Heart left ventricle (tissue), 16 donors: ENCODE measurements at regions not wholly inside any gene's neighbourhood (a gene's known extent, or its start where the extent isn't known, plus 50 kb on each side); places are given as distances from the start of the nearest gene placed in this dataset.

Experiments
- ATAC-seq, 4 donors: fragments of 200-7000 bp; cut with Tn5 transposase; one replicate each; pipeline ENCODE4 v1.9.1; 2020 to 2022; ENCODE audit warnings: moderate library complexity in 4 of 4, mild to moderate bottlenecking in 3 of 4, moderate number of reproducible peaks in 1 of 4
- DNase-seq, 5 donors: peaks; one replicate each; pipeline ENCODE4 v3.0.0-alpha.2; 2020
- H3K27ac ChIP-seq, 12 donors: fragments of 200-600 bp; sonication (generic) in 4 of 12; one replicate each; pipeline versions ENCODE4 v1.5.0 to v1.8.0; 2016 to 2022; ENCODE audit warnings: mild to moderate bottlenecking in 2 of 12
- H3K27me3 ChIP-seq, 9 donors: fragments of 200-600 bp; sonication (generic) in 2 of 9; one replicate each; pipeline versions ENCODE4 v1.5.1 to v1.8.0; 2016 to 2022; ENCODE audit warnings: mild to moderate bottlenecking in 3 of 9
- H3K36me3 ChIP-seq, 9 donors: fragments of 200-600 bp; sonication (generic) in 2 of 9; one replicate each; pipeline versions ENCODE4 v1.5.0 to v1.8.0; 2018 to 2022; ENCODE audit warnings: mild to moderate bottlenecking in 2 of 9
- H3K4me1 ChIP-seq, 12 donors: fragments of 200-600 bp; sonication (generic) in 4 of 12; one replicate each; pipeline versions ENCODE4 v1.5.0 to v1.8.0; 2016 to 2022; ENCODE audit warnings: mild to moderate bottlenecking in 3 of 12
- H3K4me3 ChIP-seq, 12 donors: fragments of 200-600 bp; sonication (generic) in 4 of 12; one replicate each; pipeline versions ENCODE4 v1.5.0 to v1.8.0; 2017 to 2022; ENCODE audit warnings: mild to moderate bottlenecking in 9 of 12, moderate library complexity in 4 of 12
- H3K9me3 ChIP-seq, 12 donors: fragments of 200-600 bp; sonication (generic) in 4 of 12; one replicate each; pipeline versions ENCODE4 v1.5.0 to v1.8.0; 2016 to 2022; ENCODE audit warnings: mild to moderate bottlenecking in 1 of 12
- POLR2A ChIP-seq, 2 donors: fragments of 450-650 bp; IDR thresholded peaks; one replicate each; pipeline ENCODE4 v1.6.1; 2017; ENCODE audit warnings: antibody characterized with exemption in 2 of 2, mild to moderate bottlenecking in 2 of 2, moderate library complexity in 2 of 2
- WGBS, 4 donors: extraction: QIAGEN DNeasy Blood & Tissue Kit in 2 of 4; methylation state at CpG; one replicate each; pipeline versions ENCODE4 v1.1.5 to v1.1.7; 2013 to 2018; 5-methylcytosine and 5-hydroxymethylcytosine counted together
- intact Hi-C, 10 donors: fragments of 100-400 bp; cut with DNase I; formaldehyde crosslinking; loops; one replicate each; pipeline versions ENCODE4 v1.11.1 to v1.14.2; 2022
- TF ChIP-seq, protein P1 (sequence below), 12 donors: fragments of 200-600 bp; sonication (generic) in 4 of 12; IDR thresholded peaks; one replicate each; pipeline versions ENCODE4 v1.5.0 to v1.8.0; 2018 to 2022; ENCODE audit warnings: antibody characterized with exemption in 12 of 12, mild to moderate bottlenecking in 5 of 12
- donor health status: ischemic (EF 13 %, LVEDD 7.1; RV severe dilation, severe dysfunction).
- donor health status: healthy with polysubstance abuse.
- donor health status: DM: no; HTN: yes; CAD: no.
- donor health status: DM: no; HTN: no; CAD: no.
- donor health status: ischemic (EF 25% LVEDD 6.9; RV normal size, moderate dysfunction).
- donor health status: ischemic (EF 25% LVEDD 5.7; RV mildly dilated, moderate dysfunction).
- donor health status: healthy.
- donor health status: DM: yes; HTN: yes; CAD: no.
- donor health status: ischemic (EF 35%, LVEDD 5.7; RV mildly dilated, moderate dysfunction).
- donor health status: nonischemic (EF 11% LVEDD 7.7; RV severe dilation, severe dysfunction).
- donor health status: DM: yes; HTN: yes; CAD: no.
- donor health status: PGD.
- donor health status: ischemic (EF 29% LVEDD 5.4; RV normal size, mild dysfunction).
- donor health status: nonischemic (EF 23%, LVEDD 6.1; RV moderate dilation, normal function).

DNA sequence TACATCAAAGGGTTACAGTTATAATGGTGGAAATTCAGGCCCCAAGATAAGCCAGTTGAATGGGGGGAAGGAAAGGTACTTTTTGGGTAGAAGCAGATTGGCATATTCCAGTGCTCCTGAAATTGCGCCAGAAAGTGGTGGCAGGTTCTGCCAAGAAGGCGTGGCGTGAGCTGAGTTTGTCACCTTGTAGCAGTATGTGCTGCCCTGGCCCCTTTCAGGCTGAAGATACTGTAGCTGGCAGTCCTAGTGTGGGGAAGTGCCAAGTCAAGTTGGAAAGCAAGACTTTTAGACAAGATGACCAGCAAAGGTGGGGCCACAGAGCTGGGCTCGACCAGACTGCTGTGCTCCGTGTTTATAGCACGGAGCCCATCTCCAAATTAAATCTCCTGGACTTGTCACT lies 133.6 kb upstream of the GLRA1 start:
- no peaks in the 10 kb centered on the region for H3K27me3 ChIP-seq
- WGBS, 4 donors: 60 to 75% (median 65%) methylated on average over 6 of the region's 6 CpGs
- no peak overlapping the region for H3K4me3 ChIP-seq
- ATAC-seq (peak in 3 of 4 donors; percentile 73 to 88 (median 82)), DNase-seq (peak; percentile 11 to 64 (median 44))
- intact Hi-C loops: no loop called here
- peaks cover 0 to 5% (median 0%) of the 10 kb centered on the region in 12 donors for H3K4me1 ChIP-seq
- no peak overlapping the region for H3K27ac ChIP-seq
- TF ChIP-seq, protein P1, sequence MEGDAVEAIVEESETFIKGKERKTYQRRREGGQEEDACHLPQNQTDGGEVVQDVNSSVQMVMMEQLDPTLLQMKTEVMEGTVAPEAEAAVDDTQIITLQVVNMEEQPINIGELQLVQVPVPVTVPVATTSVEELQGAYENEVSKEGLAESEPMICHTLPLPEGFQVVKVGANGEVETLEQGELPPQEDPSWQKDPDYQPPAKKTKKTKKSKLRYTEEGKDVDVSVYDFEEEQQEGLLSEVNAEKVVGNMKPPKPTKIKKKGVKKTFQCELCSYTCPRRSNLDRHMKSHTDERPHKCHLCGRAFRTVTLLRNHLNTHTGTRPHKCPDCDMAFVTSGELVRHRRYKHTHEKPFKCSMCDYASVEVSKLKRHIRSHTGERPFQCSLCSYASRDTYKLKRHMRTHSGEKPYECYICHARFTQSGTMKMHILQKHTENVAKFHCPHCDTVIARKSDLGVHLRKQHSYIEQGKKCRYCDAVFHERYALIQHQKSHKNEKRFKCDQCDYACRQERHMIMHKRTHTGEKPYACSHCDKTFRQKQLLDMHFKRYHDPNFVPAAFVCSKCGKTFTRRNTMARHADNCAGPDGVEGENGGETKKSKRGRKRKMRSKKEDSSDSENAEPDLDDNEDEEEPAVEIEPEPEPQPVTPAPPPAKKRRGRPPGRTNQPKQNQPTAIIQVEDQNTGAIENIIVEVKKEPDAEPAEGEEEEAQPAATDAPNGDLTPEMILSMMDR (IDR thresholded peaks at IDR 0.05): no peak
- TF ChIP-seq POLR2A (IDR thresholded peaks at IDR 0.05): no peak
- no peaks in the 10 kb centered on the region for H3K9me3 ChIP-seq
- no peaks in the 10 kb centered on the region for H3K36me3 ChIP-seq

- TF ChIP-seq, protein P1 (IDR thresholded peaks at IDR 0.05): no peak
- no peak for TF ChIP-seq POLR2A (IDR thresholded peaks at IDR 0.05)
- Histone ChIP-seq H3K4me3 (no peak overlapping the region), H3K27ac (no peak overlapping the region), H3K9me3 (peaks cover 0 to 2% (median 0%) of the 10 kb centered on the region in 12 donors), H3K4me1 (peaks cover 0 to 5% (median 0%) of the 10 kb centered on the region in 12 donors), H3K27me3 (no peaks in the 10 kb centered on the region), H3K36me3 (no peaks in the 10 kb centered on the region)
- WGBS, 4 donors: 83 to 86% (median 85%) methylated on average over 7 of the region's 7 CpGs
- DNase-seq: no peak
- ATAC-seq: no peak
- intact Hi-C loops: no loop called here
Measured at GRCh38 chr5:152056931-152057330, 132.3 kb upstream of the GLRA1 start.

DNA sequence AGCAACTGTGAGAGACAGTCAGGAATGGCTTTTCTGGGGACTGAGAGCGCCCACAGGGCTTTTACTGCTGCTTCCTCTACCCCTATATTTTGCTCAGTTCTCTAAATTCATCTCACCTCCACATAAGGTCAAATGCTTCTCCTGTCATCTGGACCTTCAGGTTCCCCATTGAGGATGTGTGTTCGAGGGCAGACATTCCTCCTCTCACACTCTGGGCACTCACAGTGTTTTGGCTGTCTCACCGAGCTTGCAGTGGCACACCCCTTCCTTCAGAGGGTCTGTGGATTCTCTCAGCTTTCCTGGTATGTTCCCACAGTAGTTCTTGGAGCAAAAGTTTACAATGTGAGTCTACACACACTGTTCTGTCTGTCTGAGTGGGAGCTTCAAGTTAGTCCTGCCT lies 127.8 kb upstream of the GLRA1 start:
- WGBS, 4 donors: 44 to 66% (median 50%) methylated on average over 3 of the region's 3 CpGs
- Histone ChIP-seq H3K27ac (no peak overlapping the region), H3K9me3 (peaks cover 0 to 34% (median 7%) of the 10 kb centered on the region in 12 donors), H3K4me3 (no peak overlapping the region), H3K36me3 (no peaks in the 10 kb centered on the region), H3K27me3 (no peaks in the 10 kb centered on the region), H3K4me1 (no peaks in the 10 kb centered on the region)
- no peak for DNase-seq
- TF ChIP-seq POLR2A (IDR thresholded peaks at IDR 0.05): no peak
- TF ChIP-seq, protein P1 (IDR thresholded peaks at IDR 0.05): no peak
- ATAC-seq: no peak
- intact Hi-C loops: no loop called here

DNA sequence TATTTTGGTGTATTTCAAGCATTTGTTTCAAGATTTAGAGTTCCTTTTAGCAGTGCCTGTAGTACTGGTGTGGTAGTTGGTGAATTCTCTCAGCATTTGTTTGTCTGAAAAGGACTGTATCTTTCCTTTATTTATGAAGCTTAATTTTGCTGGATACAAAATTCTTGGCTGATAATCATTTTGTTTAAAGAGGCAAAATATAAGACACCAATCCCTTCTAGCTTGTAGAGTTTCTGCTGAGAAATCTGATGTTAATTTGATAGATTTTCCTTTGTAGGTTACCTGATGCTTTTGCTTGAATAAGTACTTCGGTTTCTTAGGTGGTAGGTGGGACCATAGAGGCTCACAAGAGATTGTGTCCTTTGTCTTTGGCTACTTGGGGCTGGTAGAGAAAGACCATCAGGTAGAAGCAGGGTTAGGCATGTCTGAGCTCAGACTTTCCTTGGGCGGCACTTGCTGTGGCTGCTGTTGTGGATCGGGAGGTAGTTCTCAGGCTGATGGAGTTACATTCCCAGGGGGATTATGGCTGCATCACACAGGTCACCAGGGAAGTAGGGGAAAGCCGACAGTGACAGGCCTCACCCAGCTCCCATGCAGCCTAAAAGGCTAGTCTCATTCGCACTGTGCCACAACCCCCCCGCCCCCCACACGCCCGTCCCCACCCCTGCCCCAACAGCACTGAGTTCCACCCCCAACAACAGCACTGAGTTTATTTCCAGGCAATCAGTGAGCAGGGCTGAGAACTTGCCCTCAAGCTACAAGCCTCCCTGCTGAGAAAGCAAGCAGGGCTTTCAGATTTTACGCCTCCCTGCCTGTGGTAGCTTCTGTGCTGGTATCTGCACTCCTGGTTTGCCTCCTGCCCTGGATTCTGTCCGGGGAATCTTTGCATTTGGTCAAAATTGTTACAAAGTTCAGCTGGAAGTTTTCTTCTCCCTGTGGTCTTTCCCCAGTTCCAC lies 127.1 kb upstream of the GLRA1 start:
- intact Hi-C loops: no loop called here
- no peaks in the 10 kb centered on the region for H3K27me3 ChIP-seq
- no peak overlapping the region for H3K4me3 ChIP-seq
- no peaks in the 10 kb centered on the region for H3K4me1 ChIP-seq
- TF ChIP-seq POLR2A (IDR thresholded peaks at IDR 0.05): no peak
- TF ChIP-seq, protein P1 (IDR thresholded peaks at IDR 0.05): no peak
- H3K36me3 ChIP-seq: no peaks in the 10 kb centered on the region
- H3K9me3 ChIP-seq: peaks cover 0 to 36% (median 7%) of the 10 kb centered on the region in 12 donors
- 26 to 34% (median 29%) methylated on average over 6 to 10 of the region's 10 CpGs for WGBS, 4 donors
- ATAC-seq (no peak), DNase-seq (no peak)
- H3K27ac ChIP-seq: no peak overlapping the region
